HEK293 (cell line): ENCODE measurements at regions not wholly inside any gene's neighbourhood (a gene's known extent, or its start where the extent isn't known, plus 50 kb on each side); places are given as distances from the start of the nearest gene placed in this dataset.
"Not testable (repeated sequence)": the region's sequence is repeated elsewhere in the genome, so short reads cannot be mapped to it uniquely, and the experiment has no call there.

Experiments used
- CTCF ChIA-PET: fragments of 350-600 bp; formaldehyde crosslinking; extraction: SDS; loops from one replicate; lab custom pipeline; 2021; ENCODE audit warnings: antibody characterized with exemption; lab: Yijun Ruan, JAX
- POLR2A ChIA-PET: fragments of 300-600 bp; formaldehyde crosslinking; extraction: SDS; loops from one replicate; lab custom pipeline; 2020; ENCODE audit warnings: antibody characterized with exemption, inconsistent platforms; lab: Yijun Ruan, JAX
- H3K27ac ChIP-seq: fragments of 200-500 bp; sonication (Bioruptor generic); 2 replicates; pipeline ENCODE4 v1.5.1; 2014; ENCODE audit warnings: low read depth, low read length, control low read depth, inconsistent platforms; ENCODE audit errors: extremely low read depth
- H3K36me3 ChIP-seq, 2 experiments: fragments of 200-500 bp in 1 of 2; sonication (Bioruptor generic) in 1 of 2; 1 replicate in 1 of 2; 2 replicates in 1 of 2; pipeline ENCODE4 v1.5.1; 2014 to 2017; ENCODE audit warnings: inconsistent platforms in 2 of 2, low read length in 2 of 2; ENCODE audit not compliant: control insufficient read depth in 2 of 2, insufficient read depth in 1 of 2
- H3K4me1 ChIP-seq: fragments of 200-500 bp; sonication (Bioruptor generic); 2 replicates; pipeline ENCODE4 v1.5.1; 2014; ENCODE audit warnings: mild to moderate bottlenecking, low read length, inconsistent platforms; ENCODE audit not compliant: control insufficient read depth, insufficient read depth
- H3K4me3 ChIP-seq: 2 replicates; pipeline ENCODE4 v1.5.1; 2011; ENCODE audit warnings: low read depth, mild to moderate bottlenecking, control low read depth, low read length, moderate library complexity
- H3K9me3 ChIP-seq: fragments of 200-500 bp; sonication (Bioruptor generic); 2 replicates; pipeline ENCODE4 v1.5.1; 2014; ENCODE audit warnings: low read depth, low read length, inconsistent platforms; ENCODE audit not compliant: control insufficient read depth, insufficient read depth
- KLF9 ChIP-seq: fragments of 450-650 bp; formaldehyde crosslinking; IDR thresholded peaks from 2 replicates; pipeline ENCODE4 v1.5.1; 2016; ENCODE audit warnings: missing biosample characterization, missing genetic modification characterization, low read depth
- SETDB1 ChIP-seq: IDR thresholded peaks from one replicate; pipeline ENCODE4 v1.6.1; 2017; ENCODE audit warnings: mild to moderate bottlenecking, low read length, moderate library complexity, mixed read lengths; ENCODE audit not compliant: insufficient read length
- ZBTB17 ChIP-seq: fragments of 450-650 bp; formaldehyde crosslinking; IDR thresholded peaks from 2 replicates; pipeline ENCODE4 v1.5.1; 2016; ENCODE audit warnings: missing biosample characterization, missing genetic modification characterization
- ZIC2 ChIP-seq: fragments of 450-650 bp; formaldehyde crosslinking; IDR thresholded peaks from 2 replicates; pipeline ENCODE4 v1.5.1; 2016; ENCODE audit warnings: missing biosample characterization, missing genetic modification characterization
- ZNF148 ChIP-seq: fragments of 450-650 bp; formaldehyde crosslinking; IDR thresholded peaks from 2 replicates; pipeline ENCODE4 v1.5.0; 2017; ENCODE audit warnings: missing biosample characterization, missing genetic modification characterization, borderline replicate concordance
- ZNF174 ChIP-seq: fragments of 450-650 bp; formaldehyde crosslinking; IDR thresholded peaks from 2 replicates; pipeline ENCODE4 v1.5.0; 2017; ENCODE audit warnings: missing biosample characterization, mild to moderate bottlenecking, missing genetic modification characterization
- ZNF362 ChIP-seq: fragments of 450-650 bp; formaldehyde crosslinking; IDR thresholded peaks from 2 replicates; pipeline ENCODE4 v1.5.1; 2016; ENCODE audit warnings: missing biosample characterization, missing genetic modification characterization
- ZNF707 ChIP-seq: fragments of 450-650 bp; formaldehyde crosslinking; IDR thresholded peaks from 2 replicates; pipeline ENCODE4 v1.5.1; 2016; ENCODE audit warnings: missing biosample characterization, missing genetic modification characterization
- ZSCAN23 ChIP-seq: fragments of 450-650 bp; formaldehyde crosslinking; IDR thresholded peaks from 2 replicates; pipeline ENCODE4 v1.5.1; 2016; ENCODE audit warnings: missing biosample characterization, missing genetic modification characterization
- TF ChIP-seq, protein P1 (sequence below): fragments of 450-650 bp; formaldehyde crosslinking; IDR thresholded peaks from 2 replicates; pipeline ENCODE4 v1.5.1; 2016; ENCODE audit warnings: missing biosample characterization, missing genetic modification characterization, borderline replicate concordance
- TF ChIP-seq, protein P2 (sequence below): fragments of 450-650 bp; formaldehyde crosslinking; IDR thresholded peaks from 2 replicates; pipeline ENCODE4 v1.5.1; 2016; ENCODE audit warnings: missing biosample characterization, missing genetic modification characterization
- TF ChIP-seq, protein P3 (sequence below): fragments of 450-650 bp; formaldehyde crosslinking; optimal IDR thresholded peaks from 2 replicates; pipeline ENCODE3; 2016; ENCODE audit warnings: missing biosample characterization, mild to moderate bottlenecking, missing genetic modification characterization

DNA sequence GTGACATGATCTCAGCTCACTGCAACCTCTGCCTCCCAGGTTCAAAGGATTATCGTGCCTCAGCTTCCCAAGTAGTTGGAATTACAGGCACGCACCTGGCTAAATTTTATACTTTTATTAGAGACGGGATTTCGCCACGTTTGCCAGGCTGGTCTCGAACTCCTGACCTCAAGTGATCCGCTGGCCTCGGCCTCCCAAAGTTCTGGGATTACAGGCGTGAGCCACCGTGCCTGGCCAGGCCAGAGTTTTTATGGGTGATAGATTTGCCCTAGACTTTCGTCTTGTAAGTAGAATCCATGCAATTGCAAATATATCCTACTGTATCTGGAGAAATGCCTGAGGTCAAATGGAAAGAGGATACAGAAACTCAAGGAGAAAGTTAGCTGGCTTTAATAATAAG is 819.9 kb upstream of the SLITRK1 start:
- Histone ChIP-seq H3K27ac (no peak overlapping the region), H3K36me3 (no peaks in the 10 kb centered on the region), H3K4me3 (no peak overlapping the region), H3K9me3 (no peaks in the 10 kb centered on the region), H3K4me1 (no peaks in the 10 kb centered on the region)
- no peak for TF ChIP-seq ZNF174 (tag by site-specific recombination)
- TF ChIP-seq ZIC2 (tag by site-specific recombination) = no peak
- no peak for TF ChIP-seq KLF9 (tag by site-specific recombination)
- TF ChIP-seq ZNF707 = no peak
- no peak for TF ChIP-seq SETDB1
- no peak for TF ChIP-seq ZSCAN23 (tag by site-specific recombination)
- TF ChIP-seq, protein P1, sequence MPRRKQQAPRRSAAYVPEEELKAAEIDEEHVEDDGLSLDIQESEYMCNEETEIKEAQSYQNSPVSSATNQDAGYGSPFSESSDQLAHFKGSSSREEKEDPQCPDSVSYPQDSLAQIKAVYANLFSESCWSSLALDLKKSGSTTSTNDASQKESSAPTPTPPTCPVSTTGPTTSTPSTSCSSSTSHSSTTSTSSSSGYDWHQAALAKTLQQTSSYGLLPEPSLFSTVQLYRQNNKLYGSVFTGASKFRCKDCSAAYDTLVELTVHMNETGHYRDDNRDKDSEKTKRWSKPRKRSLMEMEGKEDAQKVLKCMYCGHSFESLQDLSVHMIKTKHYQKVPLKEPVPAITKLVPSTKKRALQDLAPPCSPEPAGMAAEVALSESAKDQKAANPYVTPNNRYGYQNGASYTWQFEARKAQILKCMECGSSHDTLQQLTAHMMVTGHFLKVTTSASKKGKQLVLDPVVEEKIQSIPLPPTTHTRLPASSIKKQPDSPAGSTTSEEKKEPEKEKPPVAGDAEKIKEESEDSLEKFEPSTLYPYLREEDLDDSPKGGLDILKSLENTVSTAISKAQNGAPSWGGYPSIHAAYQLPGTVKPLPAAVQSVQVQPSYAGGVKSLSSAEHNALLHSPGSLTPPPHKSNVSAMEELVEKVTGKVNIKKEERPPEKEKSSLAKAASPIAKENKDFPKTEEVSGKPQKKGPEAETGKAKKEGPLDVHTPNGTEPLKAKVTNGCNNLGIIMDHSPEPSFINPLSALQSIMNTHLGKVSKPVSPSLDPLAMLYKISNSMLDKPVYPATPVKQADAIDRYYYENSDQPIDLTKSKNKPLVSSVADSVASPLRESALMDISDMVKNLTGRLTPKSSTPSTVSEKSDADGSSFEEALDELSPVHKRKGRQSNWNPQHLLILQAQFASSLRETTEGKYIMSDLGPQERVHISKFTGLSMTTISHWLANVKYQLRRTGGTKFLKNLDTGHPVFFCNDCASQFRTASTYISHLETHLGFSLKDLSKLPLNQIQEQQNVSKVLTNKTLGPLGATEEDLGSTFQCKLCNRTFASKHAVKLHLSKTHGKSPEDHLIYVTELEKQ (tag by site-specific recombination) = no peak
- TF ChIP-seq, protein P2, sequence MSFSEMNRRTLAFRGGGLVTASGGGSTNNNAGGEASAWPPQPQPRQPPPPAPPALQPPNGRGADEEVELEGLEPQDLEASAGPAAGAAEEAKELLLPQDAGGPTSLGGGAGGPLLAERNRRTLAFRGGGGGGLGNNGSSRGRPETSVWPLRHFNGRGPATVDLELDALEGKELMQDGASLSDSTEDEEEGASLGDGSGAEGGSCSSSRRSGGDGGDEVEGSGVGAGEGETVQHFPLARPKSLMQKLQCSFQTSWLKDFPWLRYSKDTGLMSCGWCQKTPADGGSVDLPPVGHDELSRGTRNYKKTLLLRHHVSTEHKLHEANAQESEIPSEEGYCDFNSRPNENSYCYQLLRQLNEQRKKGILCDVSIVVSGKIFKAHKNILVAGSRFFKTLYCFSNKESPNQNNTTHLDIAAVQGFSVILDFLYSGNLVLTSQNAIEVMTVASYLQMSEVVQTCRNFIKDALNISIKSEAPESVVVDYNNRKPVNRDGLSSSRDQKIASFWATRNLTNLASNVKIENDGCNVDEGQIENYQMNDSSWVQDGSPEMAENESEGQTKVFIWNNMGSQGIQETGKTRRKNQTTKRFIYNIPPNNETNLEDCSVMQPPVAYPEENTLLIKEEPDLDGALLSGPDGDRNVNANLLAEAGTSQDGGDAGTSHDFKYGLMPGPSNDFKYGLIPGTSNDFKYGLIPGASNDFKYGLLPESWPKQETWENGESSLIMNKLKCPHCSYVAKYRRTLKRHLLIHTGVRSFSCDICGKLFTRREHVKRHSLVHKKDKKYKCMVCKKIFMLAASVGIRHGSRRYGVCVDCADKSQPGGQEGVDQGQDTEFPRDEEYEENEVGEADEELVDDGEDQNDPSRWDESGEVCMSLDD (tag by site-specific recombination) = no peak
- no peak for TF ChIP-seq ZNF148 (tag by site-specific recombination)
- TF ChIP-seq ZNF362 (tag by site-specific recombination) = no peak
- no peak for TF ChIP-seq ZBTB17
- TF ChIP-seq, protein P3, sequence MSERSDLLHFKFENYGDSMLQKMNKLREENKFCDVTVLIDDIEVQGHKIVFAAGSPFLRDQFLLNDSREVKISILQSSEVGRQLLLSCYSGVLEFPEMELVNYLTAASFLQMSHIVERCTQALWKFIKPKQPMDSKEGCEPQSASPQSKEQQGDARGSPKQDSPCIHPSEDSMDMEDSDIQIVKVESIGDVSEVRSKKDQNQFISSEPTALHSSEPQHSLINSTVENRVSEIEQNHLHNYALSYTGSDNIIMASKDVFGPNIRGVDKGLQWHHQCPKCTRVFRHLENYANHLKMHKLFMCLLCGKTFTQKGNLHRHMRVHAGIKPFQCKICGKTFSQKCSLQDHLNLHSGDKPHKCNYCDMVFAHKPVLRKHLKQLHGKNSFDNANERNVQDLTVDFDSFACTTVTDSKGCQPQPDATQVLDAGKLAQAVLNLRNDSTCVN (tag by site-specific recombination) = no peak
- ChIA-PET CTCF (interaction anchor here (0.6 kb wide), 1 partner anchor 1102 kb away, joined by 3 read pairs; no protein-coding TSS in a partner anchor), POLR2A (no interaction called here)

GRCh38 chr13:84697591-84697990 is 815.3 kb upstream of the SLITRK1 start:
- H3K36me3 ChIP-seq, H3K4me3 ChIP-seq, POLR2A ChIA-PET, H3K4me1 ChIP-seq, H3K9me3 ChIP-seq, H3K27ac ChIP-seq, CTCF ChIA-PET: not testable (repeated sequence)
